ENCODE measurements at regions not wholly inside any gene's neighbourhood (a gene's known extent, or its start where the extent isn't known, plus 50 kb on each side); places are given as distances from the start of the nearest gene placed in this dataset.
"Not testable (repeated sequence)": the region's sequence is repeated elsewhere in the genome, so short reads cannot be mapped to it uniquely, and the experiment has no call there.

GRCh38 chr4:72959411-72959810, 110.1 kb downstream of the COX18 start:
- Histone ChIP-seq H3K36me3 (replicated peaks; ENCODE audit: control insufficient read depth, insufficient read depth, low read length) (no peaks in the 10 kb centered on the region), H3K4me3 (ENCODE audit: insufficient read depth, low read depth, low read length) (no peak overlapping the region), H3K27me3 (ENCODE audit: control insufficient read depth, insufficient read depth, low read length) (no peaks in the 10 kb centered on the region)
- DNase-seq: no peak

DNA sequence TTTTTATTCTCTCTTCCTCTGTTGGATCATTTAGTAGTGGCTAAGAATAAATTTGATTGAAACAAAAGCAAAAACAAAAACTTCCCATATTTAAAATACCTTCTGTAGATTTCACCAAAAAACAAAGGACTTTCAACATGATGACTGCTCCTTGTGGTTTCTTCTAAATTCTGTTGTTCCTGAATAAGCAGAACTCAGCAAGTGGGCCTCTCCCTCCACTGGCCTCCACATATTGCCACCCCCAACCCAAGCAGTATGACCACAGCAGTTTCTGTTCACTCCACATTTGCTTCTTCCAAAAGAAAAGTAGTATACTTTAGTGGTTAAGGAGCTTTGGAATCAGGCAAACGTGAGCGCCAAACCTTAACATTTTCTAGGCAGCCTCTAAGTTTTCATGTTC, 114.7 kb downstream of the COX18 start:
- Histone ChIP-seq H3K27me3 (ENCODE audit: control insufficient read depth, insufficient read depth, low read length) (no peaks in the 10 kb centered on the region), H3K36me3 (replicated peaks; ENCODE audit: control insufficient read depth, insufficient read depth, low read length) (no peaks in the 10 kb centered on the region), H3K4me3 (ENCODE audit: insufficient read depth, low read depth, low read length) (no peak overlapping the region)
- no peak for DNase-seq

- DNase-seq: no peak
- no peak overlapping the region for H3K4me3 ChIP-seq (ENCODE audit: insufficient read depth, low read depth, low read length)
- H3K36me3 ChIP-seq (replicated peaks; ENCODE audit: control insufficient read depth, insufficient read depth, low read length): no peaks in the 10 kb centered on the region
- no peaks in the 10 kb centered on the region for H3K27me3 ChIP-seq (ENCODE audit: control insufficient read depth, insufficient read depth, low read length)
Measured at GRCh38 chr4:72953571-72953970, 115.9 kb downstream of the COX18 start.

GRCh38 chr4:72951628-72952027, 117.9 kb downstream of the COX18 start:
- no peak overlapping the region for H3K4me3 ChIP-seq (ENCODE audit: insufficient read depth, low read depth, low read length)
- H3K36me3 ChIP-seq (replicated peaks; ENCODE audit: control insufficient read depth, insufficient read depth, low read length): no peaks in the 10 kb centered on the region
- H3K27me3 ChIP-seq (ENCODE audit: control insufficient read depth, insufficient read depth, low read length): no peaks in the 10 kb centered on the region
- no peak for DNase-seq

DNA sequence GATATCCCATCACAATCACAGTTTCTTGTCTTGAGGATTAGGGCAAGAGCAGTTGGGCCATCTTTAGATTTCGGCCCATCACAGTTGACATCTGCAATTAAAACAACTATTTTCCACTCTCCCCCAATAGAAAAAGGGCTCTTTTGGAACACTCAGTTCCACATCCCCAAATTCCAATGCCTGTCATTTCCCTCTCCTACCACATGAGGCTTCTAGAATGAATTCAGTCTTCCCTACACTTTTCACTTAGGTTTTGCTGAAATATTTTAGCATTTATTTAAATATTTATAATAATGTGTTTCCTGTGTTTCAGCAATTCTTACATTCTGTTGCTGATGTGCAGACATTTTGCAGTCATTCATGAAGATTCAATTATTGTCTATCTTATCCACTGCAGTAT, 118.4 kb downstream of the COX18 start:
- no peak for DNase-seq
- Histone ChIP-seq H3K27me3 (ENCODE audit: control insufficient read depth, insufficient read depth, low read length) (no peaks in the 10 kb centered on the region), H3K4me3 (ENCODE audit: insufficient read depth, low read depth, low read length) (no peak overlapping the region), H3K36me3 (replicated peaks; ENCODE audit: control insufficient read depth, insufficient read depth, low read length) (no peaks in the 10 kb centered on the region)

DNA sequence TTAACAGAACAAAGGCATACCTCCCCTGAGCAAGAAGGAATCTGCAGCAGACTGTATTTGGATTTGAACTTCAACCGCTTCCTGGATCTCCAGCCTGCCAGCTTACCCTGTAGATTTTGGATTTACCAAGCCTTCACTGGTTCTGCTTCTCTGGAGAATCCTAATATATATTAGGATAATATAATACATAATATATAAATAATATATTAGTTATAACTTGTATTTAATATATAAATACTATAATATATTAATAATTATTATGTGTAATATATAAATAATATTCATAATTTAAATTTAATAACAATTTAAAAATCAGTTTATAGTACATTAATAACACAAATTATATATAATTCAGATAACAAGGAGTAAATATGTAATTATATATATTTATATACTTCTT, 121.4 kb downstream of the COX18 start:
- no peaks in the 10 kb centered on the region for H3K27me3 ChIP-seq (ENCODE audit: control insufficient read depth, insufficient read depth, low read length)
- no peak overlapping the region for H3K4me3 ChIP-seq (ENCODE audit: insufficient read depth, low read depth, low read length)
- DNase-seq: no peak
- H3K36me3 ChIP-seq (replicated peaks; ENCODE audit: control insufficient read depth, insufficient read depth, low read length): no peaks in the 10 kb centered on the region

DNA sequence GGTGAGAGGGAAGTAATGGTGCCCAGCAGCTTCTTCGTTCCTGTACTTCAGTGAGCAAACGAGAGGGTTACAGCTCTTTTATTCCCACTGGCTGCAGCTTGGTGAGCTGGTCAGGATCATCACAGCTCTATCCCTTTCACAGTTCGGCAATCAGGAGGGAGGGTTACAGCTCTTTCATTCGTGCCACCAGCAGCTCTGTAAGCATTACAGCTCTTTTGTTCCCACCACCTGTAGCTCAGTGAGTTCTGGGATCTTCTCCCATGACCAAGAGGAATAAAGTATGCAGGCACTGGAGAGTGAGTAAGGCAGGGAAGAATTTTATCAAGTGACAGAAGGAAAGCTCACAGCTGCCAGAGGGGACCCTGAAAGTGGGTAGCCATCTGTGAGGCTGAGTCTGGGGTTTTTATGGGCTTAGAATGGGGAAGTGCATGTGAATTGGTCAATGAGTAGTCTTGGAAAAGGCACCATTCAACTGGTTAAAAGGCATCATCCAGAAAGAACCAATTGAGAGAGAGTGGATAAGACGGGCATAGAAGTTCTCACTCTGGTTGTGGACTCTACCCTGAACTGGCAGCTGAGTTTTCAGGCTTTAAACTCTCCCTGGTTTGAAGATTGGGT, 123.7 kb downstream of the COX18 start:
- no peaks in the 10 kb centered on the region for H3K36me3 ChIP-seq (replicated peaks; ENCODE audit: control insufficient read depth, insufficient read depth, low read length)
- DNase-seq: peak; percentile 5

DNA sequence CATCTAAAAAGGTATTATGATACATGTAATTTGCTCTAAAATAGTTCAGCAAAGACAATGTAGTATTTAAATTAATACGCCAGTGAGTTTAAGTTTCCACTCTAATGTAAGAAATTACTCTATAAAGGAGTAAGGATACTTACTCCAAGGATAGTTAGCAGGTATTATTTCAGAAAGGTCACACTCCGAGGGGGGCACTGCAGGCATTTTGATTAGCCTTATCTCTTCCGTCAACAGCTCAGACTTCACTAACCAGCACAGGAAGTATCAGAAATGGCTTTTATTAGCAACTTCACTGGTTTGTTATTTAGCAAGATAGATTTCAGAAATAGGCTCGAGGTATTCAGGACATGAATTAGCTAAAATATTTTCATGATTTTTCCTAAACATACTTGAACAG, 127.0 kb downstream of the COX18 start:
- H3K27me3 ChIP-seq (ENCODE audit: control insufficient read depth, insufficient read depth, low read length): no peaks in the 10 kb centered on the region
- H3K4me3 ChIP-seq (ENCODE audit: insufficient read depth, low read depth, low read length): no peak overlapping the region
- H3K36me3 ChIP-seq (replicated peaks; ENCODE audit: control insufficient read depth, insufficient read depth, low read length): no peaks in the 10 kb centered on the region
- DNase-seq: no peak

More for the DNA sequence above, 123.7 kb downstream of the COX18 start:
- no peaks in the 10 kb centered on the region for H3K27me3 ChIP-seq (ENCODE audit: control insufficient read depth, insufficient read depth, low read length)
- no peak overlapping the region for H3K4me3 ChIP-seq (ENCODE audit: insufficient read depth, low read depth, low read length)

- Histone ChIP-seq H3K4me3 (ENCODE audit: insufficient read depth, low read depth, low read length) (no peak overlapping the region), H3K27me3 (ENCODE audit: control insufficient read depth, insufficient read depth, low read length) (no peaks in the 10 kb centered on the region), H3K36me3 (replicated peaks; ENCODE audit: control insufficient read depth, insufficient read depth, low read length) (no peaks in the 10 kb centered on the region)
- DNase-seq: no peak
Measured at GRCh38 chr4:72938516-72938915, 131.0 kb downstream of the COX18 start.

DNA sequence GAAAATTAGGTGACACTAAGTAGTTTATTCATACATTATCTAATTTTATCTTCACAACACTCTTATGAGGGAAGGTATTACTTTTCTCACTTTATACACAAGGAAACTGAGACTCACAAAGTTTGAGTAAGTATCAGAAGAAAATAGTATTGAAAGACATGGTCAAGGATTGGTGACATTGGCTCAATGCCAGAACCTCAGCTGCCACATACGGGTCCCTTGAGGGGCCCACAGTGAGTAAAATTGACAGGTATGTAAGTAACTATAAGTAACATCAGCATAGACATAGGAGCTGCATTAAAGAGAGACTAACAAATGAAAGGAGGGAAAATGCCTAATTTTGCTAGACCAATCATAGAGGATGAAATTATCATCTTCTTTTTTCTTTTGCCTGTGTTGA, 134.1 kb downstream of the COX18 start:
- H3K27me3 ChIP-seq (ENCODE audit: control insufficient read depth, insufficient read depth, low read length): no peaks in the 10 kb centered on the region
- no peak overlapping the region for H3K4me3 ChIP-seq (ENCODE audit: insufficient read depth, low read depth, low read length)
- no peaks in the 10 kb centered on the region for H3K36me3 ChIP-seq (replicated peaks; ENCODE audit: control insufficient read depth, insufficient read depth, low read length)
- DNase-seq: no peak

DNA sequence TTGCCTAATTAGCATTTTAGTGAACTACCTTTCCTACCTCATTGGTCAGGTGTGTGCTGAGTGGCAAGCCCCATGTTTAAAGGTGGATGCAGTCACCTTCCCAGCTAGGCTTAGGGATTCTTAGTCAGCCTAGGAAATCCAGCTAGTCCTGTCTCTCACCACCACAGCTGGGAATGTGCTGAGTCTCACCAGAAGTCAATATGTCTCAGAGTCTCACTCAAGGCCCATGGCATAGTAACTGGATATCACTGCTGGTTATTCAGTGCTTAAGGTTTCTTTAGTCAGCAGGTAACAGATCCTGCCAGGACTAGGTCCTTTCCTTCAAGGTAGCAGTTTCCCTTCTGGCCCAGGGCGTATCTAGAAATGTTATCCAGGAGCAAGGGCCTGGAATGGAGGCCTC, 136.5 kb downstream of the COX18 start:
- no peaks in the 10 kb centered on the region for H3K27me3 ChIP-seq (ENCODE audit: control insufficient read depth, insufficient read depth, low read length)
- H3K36me3 ChIP-seq (replicated peaks; ENCODE audit: control insufficient read depth, insufficient read depth, low read length): no peaks in the 10 kb centered on the region
- DNase-seq: no peak
- no peak overlapping the region for H3K4me3 ChIP-seq (ENCODE audit: insufficient read depth, low read depth, low read length)

DNA sequence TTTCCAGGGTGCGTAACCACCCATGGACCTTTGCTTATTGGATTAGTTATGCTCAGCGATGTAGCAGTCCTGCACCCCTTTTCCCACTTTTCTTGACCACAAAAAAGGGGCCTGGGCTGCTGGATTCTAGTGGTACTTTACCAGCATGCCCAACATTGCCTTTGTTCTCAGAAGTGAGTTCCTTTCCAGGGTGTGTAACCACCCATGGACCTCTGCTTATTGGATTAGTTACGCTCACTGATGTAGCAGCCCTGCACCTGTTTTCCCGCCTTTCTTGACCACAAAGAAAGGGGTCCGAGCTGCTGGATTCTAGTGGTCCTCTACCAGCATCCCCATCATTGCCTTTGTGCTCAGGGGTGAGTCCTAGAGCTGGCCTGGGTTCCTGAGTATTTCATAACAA, 138.2 kb downstream of the COX18 start:
- no peaks in the 10 kb centered on the region for H3K27me3 ChIP-seq (ENCODE audit: control insufficient read depth, insufficient read depth, low read length)
- no peak for DNase-seq
- H3K4me3 ChIP-seq (ENCODE audit: insufficient read depth, low read depth, low read length): no peak overlapping the region
- no peaks in the 10 kb centered on the region for H3K36me3 ChIP-seq (replicated peaks; ENCODE audit: control insufficient read depth, insufficient read depth, low read length)

- H3K36me3 ChIP-seq (replicated peaks; ENCODE audit: control insufficient read depth, insufficient read depth, low read length); H3K4me3 ChIP-seq (ENCODE audit: insufficient read depth, low read depth, low read length); H3K27me3 ChIP-seq (ENCODE audit: control insufficient read depth, insufficient read depth, low read length); DNase-seq: not testable (repeated sequence)
Measured at GRCh38 chr4:72929596-72930274, 139.8 kb downstream of the COX18 start.

- DNase-seq: no peak
- Histone ChIP-seq H3K36me3 (replicated peaks; ENCODE audit: control insufficient read depth, insufficient read depth, low read length) (no peaks in the 10 kb centered on the region; the same call in 1 of the 2 replicates), H3K27me3 (ENCODE audit: control insufficient read depth, insufficient read depth, low read length) (no peaks in the 10 kb centered on the region), H3K4me3 (ENCODE audit: insufficient read depth, low read depth, low read length) (no peak overlapping the region)
Measured at GRCh38 chr4:72924814-72925213, 144.7 kb downstream of the COX18 start.

GRCh38 chr4:72919937-72920336, 149.6 kb downstream of the COX18 start:
- Histone ChIP-seq H3K27me3 (ENCODE audit: control insufficient read depth, insufficient read depth, low read length) (no peaks in the 10 kb centered on the region), H3K4me3 (ENCODE audit: insufficient read depth, low read depth, low read length) (no peak overlapping the region), H3K36me3 (replicated peaks; ENCODE audit: control insufficient read depth, insufficient read depth, low read length) (no peaks in the 10 kb centered on the region; the same call in 1 of the 2 replicates)
- DNase-seq: no peak
